GM19239 (cell line): ENCODE measurements at regions not wholly inside any gene's neighbourhood (a gene's known extent, or its start where the extent isn't known, plus 50 kb on each side); places are given as distances from the start of the nearest gene placed in this dataset.

Source experiments
- DNase-seq: peaks from one replicate; pipeline ENCODE4 v3.0.0; 2011; ENCODE audit warnings: low spot score; ENCODE audit not compliant: insufficient read length
- FAIRE-seq: peaks from 2 replicates; lab custom pipeline; 2011; peaks lifted over from hg19 to GRCh38; lab: Jason Lieb, UNC

DNA sequence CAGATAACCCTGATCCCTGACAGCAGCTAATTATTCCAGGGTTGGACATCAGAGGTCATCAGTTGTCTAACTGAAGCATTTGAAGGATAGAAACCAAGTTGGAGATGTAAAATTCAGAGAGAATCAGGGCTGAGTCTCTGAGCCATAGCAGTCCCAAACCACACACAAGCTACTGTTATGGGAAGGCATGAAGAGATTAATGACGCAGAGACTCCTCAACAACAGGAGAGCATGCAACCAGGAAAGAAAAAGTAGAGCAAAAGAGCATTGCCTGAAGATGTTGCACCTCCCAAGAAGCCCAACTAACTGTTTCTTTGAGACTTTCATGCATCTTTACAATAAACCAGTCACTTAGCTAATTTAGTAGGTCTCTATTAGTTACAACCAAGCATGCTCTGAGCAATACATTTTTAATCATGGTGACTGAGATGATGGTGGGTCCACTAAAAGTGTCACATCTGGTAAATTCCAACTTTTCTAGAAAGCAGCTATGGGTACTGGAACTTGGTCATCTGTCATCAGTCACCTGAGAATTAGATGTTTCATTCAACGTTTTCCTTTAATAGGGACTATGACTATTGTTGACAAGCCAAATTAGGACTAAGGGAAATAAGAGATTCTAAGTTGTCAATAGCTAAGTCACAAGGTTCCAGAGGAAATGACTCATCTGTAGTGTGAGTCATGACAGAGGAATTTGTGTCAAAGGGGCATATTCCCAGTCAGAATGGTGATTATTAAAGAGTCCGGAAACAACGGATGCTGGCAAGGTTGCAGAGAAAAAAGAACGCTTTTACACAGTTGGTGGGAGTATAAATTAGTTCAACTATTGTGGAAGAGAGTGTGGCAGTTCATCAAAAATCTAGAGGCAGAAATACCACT lies 239.8 kb downstream of the CHD9NB start:
- no peak for FAIRE-seq
- DNase-seq = no peak

DNA sequence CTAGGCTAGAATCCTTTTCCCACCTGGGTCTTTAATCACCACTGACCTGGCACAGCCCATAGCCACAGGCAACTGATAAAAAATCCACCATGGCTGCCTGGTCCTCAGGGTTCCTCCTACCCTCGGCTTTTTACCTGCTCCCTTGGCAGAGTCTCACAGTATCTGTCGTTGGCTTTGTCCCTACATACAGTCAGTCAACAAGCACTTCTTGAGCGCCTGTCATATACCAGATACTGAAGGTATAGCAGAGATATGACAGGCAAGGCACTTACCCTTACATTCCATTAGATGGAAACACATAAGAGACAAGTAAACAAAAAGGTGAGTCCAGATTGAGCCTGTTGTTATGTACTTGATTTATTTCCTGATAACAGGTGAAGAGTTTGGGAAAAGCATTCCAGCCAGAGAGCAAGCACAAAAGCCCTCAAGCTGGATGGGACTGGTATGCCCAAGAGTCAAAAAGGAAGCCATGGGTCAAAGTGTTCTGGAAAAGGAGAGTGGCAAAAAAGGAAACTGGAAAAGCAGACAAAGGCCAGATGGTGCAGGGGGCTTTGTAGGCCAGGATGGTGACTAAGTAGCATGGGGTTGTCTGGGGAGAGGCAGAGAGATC lies 247.0 kb downstream of the CHD9NB start:
- DNase-seq (no peak), FAIRE-seq (no peak)

DNA sequence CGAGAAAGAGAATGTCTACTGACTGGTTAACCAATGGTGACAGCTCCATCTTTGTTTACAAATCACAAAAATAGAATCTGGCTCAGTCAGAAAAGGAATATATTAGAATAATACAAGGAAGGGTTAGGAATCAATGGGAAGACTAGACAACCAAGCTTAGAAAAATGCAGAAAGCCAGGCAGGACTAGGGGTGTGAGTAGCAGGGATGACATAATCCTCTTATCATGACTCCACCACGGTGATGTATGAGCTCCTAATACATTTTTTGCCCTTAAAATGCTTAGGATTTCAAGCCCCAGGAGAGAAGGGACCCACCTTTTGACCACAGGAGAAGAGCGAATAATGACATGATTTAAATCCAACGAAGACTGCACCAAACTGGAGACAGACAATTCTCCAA lies 252.3 kb downstream of the CHD9NB start:
- DNase-seq (no peak), FAIRE-seq (no peak)

DNA sequence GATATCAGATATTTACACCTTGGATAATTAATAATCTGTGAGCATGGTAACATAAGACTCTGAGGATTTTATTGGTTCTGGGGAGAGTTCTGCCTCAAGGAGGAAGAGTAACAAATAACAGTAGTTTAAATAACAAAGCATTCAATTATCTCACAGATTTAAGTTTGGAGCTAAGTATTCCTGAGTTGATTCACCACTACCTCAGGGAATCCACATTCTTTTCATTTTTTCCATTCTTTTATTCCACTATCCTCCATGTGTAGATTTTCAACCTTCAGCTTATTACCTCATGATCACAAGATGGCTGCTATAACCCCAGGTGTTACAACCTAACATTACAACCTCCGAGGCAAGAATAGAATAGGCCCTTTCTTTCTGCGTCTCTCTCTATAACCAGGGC lies 252.2 kb upstream of the TOX3 start:
- FAIRE-seq = no peak
- DNase-seq = no peak

DNA sequence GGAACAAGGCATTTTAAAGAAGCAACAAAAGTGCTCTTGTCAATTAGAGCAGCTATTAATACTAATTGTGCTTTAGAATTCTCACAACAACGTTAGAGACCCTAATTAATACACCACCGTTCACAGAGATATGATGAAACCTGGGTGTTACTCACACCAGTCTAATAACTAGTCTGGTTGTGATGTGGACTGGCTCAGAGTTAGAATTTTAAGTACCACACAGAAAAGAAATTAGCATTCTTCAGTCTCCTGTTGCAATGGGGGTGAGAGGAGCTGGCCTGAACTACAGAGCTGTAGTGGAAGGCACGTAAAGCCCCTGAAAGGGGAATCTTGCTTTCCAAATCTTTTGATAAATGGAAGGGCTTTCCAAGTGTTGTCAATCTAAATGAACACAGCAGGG lies 240.8 kb upstream of the TOX3 start:
- FAIRE-seq (no peak), DNase-seq (no peak)

DNA sequence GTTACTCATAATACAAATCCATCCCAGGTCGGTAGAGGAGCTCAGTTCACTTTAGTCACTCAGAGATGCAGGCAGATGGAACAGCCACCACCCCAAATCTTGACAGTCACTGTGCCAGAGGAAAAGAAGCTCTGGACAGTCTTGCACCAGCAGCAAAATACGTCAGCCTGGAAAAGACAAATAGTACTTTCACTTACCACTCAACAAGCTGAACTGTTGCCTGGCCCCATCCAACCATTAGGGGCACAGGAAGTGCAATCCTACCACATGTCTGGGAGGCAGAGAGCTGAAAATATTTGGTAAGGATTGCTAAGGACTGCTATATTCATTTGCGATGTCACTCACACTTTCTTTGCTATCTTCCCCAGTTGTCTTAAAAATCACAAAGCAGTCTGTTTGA lies 239.1 kb upstream of the TOX3 start:
- DNase-seq (no peak), FAIRE-seq (no peak)

DNA sequence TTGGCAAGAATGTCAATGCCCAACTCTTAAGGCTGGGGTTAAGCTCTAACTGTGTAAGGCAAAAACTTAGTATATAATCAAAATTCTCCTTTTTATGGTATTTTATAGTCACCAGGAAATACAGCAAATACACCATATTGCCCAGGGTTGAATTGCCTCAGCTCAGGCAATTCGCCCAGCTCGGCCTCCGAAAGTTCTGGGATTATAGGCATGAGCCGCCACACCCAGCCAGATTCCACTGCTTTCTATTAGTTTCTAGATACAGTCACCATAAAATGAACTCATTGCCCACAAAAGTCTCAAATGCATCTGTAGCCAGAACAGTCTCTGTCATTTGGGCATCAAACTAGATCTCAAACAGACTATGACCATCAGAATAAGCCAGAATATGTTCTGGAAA lies 238.7 kb upstream of the TOX3 start:
- DNase-seq (no peak), FAIRE-seq (no peak)

DNA sequence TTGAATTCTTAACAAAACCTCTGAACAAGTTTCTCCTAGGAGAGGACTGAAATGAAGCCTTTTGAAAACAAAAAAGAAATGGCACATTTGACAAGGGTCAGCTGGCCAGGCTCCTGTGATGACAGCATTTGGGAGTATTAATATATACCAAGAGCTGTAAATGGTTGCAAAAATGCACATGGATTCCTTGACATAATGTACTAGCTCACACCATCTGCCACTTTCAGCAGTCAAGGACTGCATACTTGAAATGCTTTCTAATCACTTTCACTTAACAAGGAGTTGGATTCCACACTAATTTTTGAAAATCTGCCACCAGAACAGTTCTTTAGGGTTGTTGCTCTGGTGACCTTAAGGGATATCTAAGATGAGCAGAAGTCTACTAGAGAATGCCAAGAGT lies 236.7 kb upstream of the TOX3 start:
- no peak for FAIRE-seq
- DNase-seq = no peak

DNA sequence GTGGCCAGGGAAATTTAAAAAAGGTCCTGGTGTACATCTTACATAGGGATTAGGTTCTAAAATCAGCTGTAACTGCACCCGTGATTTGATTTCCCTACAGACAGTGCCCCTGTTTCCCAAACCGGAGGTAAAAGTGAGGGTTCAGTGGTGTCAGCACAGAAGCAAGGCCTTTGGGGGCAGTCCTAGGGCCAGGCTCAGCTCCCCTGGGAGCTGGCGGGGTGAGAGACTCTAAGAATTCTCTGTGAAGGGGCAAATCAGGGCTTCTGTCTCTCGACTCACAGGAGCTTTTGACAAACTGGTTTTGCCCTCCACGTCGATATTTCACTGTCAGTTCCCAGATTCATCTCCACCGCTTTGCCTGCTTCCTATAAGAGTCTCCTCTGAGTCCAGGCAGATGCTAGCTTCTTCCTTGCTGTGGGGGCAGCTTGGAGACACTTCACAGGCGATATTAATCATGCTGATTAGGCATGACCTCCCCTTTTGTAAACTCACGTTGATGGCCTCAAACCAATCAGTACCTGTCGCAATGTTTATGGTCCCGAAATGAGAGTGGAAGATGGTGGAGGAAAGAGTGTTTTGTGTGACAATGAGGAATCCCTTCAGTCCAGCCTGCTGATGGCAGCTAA lies 234.2 kb upstream of the TOX3 start:
- DNase-seq (no peak), FAIRE-seq (no peak)

DNA sequence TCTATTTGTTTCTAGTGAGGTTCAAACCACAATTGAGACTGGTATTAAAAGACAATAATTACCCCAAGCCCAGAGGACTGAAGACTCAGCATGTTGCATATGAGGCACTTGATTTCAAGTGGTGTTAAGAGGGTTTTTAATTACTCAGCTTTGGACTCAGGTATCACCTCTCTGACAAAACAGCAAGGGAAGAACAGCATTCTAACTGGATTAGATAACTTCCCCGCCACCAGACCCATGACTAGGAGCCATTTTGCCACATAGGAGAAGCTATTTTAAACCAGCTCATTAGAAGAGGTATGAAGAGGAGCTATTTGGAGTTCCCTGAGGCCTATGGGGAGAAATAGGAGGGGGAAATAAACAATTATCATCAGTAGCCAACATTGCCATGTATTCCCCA lies 226.1 kb upstream of the TOX3 start:
- DNase-seq (no peak), FAIRE-seq (no peak)

DNA sequence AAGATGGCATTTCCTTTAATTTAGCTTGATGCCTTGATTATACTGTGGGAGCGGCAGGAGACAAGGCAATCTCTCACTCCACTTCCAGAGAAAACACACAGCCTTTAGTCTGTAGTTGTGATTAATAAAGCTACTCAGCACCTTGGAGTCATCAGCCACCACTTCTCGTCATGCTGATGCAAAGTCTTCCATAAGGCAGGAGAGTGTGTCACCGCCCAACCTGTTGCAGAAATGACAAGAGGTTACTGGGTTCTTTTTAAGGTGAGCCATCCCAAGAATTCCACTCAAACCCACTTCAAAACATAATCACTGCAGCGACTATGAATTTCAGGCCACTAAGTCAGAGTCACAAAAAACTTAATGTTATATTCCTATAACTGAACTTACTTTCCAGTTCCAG lies 223.9 kb upstream of the TOX3 start:
- DNase-seq (no peak), FAIRE-seq (no peak)

DNA sequence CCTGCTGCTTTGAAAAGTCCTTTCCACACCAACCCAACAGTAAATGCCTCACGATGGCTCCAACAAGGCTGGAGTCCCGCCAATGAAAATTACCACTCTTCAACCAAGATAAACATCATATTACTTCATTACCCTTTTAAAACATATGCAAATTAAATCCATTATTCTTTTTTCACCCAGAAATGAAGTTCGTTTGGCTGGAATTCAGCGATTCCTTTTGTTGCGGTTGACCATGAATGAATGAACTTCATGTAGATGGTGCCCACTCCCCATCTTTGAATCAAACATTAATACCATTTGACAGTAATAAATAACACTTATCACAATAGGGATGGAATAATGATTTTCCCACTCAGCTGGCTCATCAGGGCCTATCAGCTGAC lies 211.5 kb upstream of the TOX3 start:
- DNase-seq = no peak
- FAIRE-seq = no peak

DNA sequence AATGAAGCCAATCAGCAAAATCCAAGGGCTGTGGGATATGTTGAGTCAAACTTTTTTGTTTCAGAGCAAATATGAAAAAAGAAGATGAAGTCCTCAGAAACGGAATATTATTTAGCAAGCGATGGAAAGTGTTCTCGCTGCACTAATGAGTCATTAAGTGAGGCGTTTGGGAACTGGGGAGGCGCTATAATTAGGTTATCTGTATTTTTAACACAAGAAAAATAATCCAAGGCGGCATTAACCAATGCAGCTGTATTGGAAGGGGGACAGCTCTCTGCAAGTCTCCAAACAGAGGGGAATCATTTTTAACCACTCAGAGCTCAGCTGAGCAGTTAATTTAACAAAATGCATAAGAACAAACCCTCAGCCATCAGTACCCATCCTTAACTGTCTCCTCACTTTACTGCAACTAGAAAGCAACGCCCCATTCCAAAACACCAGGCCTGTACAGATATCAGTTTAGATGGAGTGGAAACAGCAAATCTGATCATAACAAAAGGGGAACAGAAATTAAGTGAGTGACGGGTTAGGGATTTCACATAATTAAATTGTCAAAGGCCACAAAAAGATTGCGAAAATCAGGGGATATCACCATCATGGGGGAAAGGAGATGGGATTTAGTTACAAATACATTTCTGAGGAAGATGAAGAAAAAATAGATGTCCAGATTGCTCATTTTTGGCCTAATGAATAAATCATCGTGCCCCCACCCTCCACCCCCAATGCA lies 211.0 kb upstream of the TOX3 start:
- FAIRE-seq (no peak), DNase-seq (no peak)

DNA sequence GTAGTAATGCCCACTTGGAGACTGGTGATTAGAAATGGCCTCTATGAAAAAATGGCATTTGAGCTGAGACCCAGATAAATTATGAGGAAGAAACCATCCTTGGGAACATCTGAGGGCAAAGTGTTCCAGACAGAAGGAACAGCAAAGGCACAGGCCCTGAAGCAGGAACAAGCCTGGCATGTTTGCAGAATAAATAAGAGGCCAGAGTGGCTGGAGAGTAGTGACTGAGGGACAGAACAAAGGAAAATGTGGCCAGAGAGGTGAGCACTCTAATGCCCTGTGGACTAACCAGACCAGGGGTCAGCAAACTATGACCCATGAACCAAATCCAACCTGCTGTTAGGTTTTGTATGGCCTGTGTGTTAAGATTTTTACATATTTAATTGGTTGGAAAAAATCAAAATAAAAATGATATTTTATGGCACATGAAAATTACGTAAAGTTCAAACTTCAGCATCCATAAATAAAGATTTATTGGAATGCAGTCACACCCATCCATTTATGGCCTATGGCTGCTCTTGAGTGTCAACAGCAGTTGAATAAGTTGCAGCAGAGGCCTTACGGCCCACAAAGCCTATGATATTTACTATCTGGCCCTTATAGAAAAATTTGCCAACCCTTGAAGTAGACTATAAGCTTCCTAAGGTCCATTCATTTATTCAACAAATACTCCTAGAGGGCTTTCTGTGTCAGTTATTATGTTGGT lies 210.0 kb upstream of the TOX3 start:
- no peak for FAIRE-seq
- DNase-seq = no peak

DNA sequence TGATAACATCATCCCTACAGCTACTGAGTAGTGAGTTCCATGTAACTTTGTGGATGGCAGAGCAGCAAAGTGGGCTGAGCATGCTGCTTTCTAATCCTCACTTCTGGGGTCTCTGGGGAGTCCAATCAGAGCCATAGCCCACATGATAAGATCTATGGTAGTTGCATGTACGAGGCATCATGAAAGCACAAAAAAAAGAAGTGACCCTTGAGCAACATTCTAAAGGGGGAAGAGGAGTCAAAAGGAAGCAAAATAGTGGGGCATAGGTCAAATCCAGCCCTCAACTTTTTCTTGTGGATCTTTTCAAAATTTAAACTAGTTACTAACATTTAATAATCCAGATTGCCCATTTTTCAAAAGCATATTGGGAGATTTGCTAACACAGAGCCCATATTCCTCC lies 208.5 kb upstream of the TOX3 start:
- DNase-seq (no peak), FAIRE-seq (no peak)

DNA sequence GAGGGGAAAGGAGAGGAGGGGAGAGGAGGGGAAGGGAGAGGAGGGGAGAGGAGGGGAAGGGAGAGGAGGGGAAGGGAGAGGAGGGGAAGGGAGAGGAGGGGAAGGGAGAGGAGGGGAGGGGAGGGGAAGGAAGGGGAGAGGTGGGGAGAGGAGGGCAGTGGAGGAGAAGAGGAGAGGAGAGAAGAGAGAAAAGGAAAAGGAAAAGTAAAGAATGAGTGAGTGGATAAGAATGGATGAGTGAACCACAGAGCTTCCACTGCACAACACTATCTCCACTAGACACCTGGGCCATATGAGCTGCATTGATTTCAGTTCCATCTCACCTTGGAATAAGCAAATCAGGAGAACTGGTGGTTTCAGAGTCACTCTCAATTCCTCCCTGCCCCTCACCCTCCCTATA lies 204.1 kb upstream of the TOX3 start:
- FAIRE-seq = no peak
- DNase-seq = no peak

DNA sequence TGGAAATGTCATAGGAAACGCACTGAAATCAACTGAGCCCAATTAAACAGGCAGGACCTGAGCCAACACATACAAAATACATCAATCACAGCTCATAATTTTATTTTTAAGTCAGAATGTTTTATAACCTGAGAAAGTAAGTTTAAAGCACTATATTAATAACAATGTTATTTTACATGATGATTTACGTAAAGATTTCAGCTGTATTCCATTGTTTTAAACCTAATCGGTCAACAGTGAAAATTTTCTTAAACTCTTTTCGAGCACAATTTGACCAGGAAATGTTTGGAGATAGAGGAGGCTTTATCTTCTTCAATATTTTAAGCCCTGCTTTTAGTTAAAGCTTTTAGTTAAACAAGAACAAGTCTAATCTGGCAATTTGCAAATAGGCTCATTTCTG lies 201.8 kb upstream of the TOX3 start:
- DNase-seq (no peak), FAIRE-seq (no peak)

DNA sequence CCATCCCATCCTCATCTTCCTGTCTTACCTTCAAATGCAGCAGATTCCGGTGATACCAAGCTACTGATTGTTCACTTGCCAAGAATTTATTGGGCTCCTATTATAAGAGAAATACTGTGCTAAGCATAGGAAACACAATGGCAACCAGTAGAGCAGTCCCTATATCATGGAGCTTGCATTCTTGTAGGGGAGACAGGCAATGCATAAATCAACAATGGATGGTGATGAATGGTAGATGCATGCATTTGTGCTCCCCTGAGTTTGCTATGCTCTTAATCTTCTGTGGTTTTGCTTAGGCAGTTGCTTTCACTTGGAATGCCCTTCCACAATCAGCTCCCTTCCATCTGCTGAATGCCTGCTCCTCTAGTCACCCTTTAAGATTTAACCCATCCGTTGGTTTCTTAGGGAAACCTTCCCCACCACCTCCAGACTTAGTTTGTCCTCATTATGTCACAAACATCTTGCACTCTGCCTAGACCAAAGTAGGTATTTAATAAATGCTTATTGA lies 200.2 kb upstream of the TOX3 start:
- DNase-seq = no peak
- no peak for FAIRE-seq

DNA sequence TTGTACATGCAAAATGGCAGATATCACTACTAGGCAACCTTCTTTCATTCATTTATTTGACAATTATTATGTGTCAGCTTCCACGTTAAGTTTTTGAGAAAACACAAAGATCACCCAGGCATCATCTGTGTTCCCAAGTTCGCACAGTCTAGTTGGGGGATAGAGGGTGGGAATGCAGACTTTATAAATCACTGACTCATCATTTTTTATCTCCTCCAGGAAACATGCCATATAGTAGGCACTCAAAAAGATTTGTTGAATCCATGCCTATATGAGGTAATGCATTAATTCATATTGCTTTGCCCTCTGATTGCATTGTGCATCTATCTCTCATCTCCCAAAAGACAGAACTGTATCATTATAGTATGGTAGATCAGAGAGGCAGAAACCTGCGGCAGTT lies 196.8 kb upstream of the TOX3 start:
- no peak for DNase-seq
- FAIRE-seq = no peak

DNA sequence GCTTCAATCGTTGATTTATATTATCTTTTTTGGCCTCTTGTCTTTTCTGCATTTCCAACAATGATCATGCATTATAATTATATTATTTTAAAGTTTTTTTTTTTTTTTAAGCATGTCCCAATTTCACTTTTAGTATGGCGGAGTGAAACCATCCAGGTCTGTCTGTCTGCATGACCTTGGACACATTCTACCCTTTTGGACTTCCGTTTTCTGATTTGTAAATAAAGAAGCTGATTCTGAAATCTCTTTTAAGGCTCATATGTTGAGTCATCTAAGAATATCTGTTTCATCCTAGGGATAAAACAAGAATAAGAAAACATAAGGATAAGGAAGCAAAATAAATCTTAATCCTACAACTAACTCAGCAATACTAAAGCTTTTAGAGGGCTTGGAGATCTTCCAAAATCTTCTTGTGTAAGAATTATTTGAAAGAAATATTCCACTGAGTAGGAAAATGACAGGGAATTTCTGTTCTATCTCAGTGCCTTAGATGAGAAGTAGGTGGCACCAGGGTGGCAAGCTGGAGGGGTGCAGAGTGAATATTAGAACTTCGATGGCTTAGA lies 195.7 kb upstream of the TOX3 start:
- FAIRE-seq = no peak
- no peak for DNase-seq
